SU-DHL-6 (cell line): ENCODE measurements at regions not wholly inside any gene's neighbourhood (a gene's known extent, or its start where the extent isn't known, plus 50 kb on each side); places are given as distances from the start of the nearest gene placed in this dataset.

Source experiments
- H2AFZ ChIP-seq: fragments of 200-600 bp; sonication (generic); 2 replicates; pipeline ENCODE4 v1.6.1; 2014; ENCODE audit warnings: low read depth, mild to moderate bottlenecking, moderate library complexity, mixed read lengths, antibody characterized with exemption, low read length; ENCODE audit not compliant: severe bottlenecking
- H3F3A ChIP-seq: fragments of 200-600 bp; shearing (Covaris generic); 2 replicates; pipeline ENCODE4 v1.6.0; 2016; ENCODE audit warnings: antibody characterized with exemption, mild to moderate bottlenecking; ENCODE audit not compliant: insufficient read depth
- H3K27ac ChIP-seq: fragments of 200-600 bp; sonication (generic); 2 replicates; pipeline ENCODE4 v1.5.1; 2016; ENCODE audit warnings: low read depth, mild to moderate bottlenecking, low read length, moderate library complexity, mixed read lengths
- H3K27me3 ChIP-seq: fragments of 200-600 bp; sonication (generic), shearing (Covaris generic); 2 replicates; pipeline ENCODE4 v1.6.0; 2014; ENCODE audit warnings: mild to moderate bottlenecking, low read length
- H3K36me3 ChIP-seq: fragments of 200-600 bp; sonication (generic); 2 replicates; pipeline ENCODE4 v1.6.1; 2014; ENCODE audit warnings: mild to moderate bottlenecking, low read length, mixed read lengths
- H3K4me2 ChIP-seq: fragments of 300-600, 200-600 bp; shearing (Covaris generic), sonication (generic); 2 replicates; pipeline ENCODE4 v1.6.0; 2014; ENCODE audit warnings: low read length, low read depth, mild to moderate bottlenecking; ENCODE audit not compliant: poor library complexity, severe bottlenecking
- H3K4me3 ChIP-seq: fragments of 200-600 bp; sonication (generic); 2 replicates; pipeline ENCODE4 v1.5.1; 2014; ENCODE audit warnings: antibody characterized with exemption, low read length, mild to moderate bottlenecking, mixed read lengths; ENCODE audit not compliant: insufficient read depth, poor library complexity, severe bottlenecking
- H3K79me2 ChIP-seq: fragments of 200-600 bp; sonication (generic); 2 replicates; pipeline ENCODE4 v1.6.1; 2014; ENCODE audit warnings: mild to moderate bottlenecking, low read length, moderate library complexity; ENCODE audit not compliant: insufficient read depth
- H3K9ac ChIP-seq: fragments of 200-600 bp; sonication (generic); 2 replicates; pipeline ENCODE4 v1.7.0; 2014; ENCODE audit warnings: mild to moderate bottlenecking, low read length
- H3K9me2 ChIP-seq: fragments of 200-600 bp; sonication (generic); replicated peaks from 2 replicates; pipeline ENCODE4 v1.6.1; 2014; ENCODE audit warnings: low read length; ENCODE audit not compliant: insufficient read depth
- H3K9me3 ChIP-seq: fragments of 200-600 bp; sonication (generic); 2 replicates; pipeline ENCODE4 v1.6.1; 2014; ENCODE audit warnings: low read length, mixed read lengths; ENCODE audit not compliant: insufficient read depth
- H4K20me1 ChIP-seq: fragments of 200-600 bp; sonication (generic); 2 replicates; pipeline ENCODE4 v1.6.1; 2014; ENCODE audit warnings: low read depth, mild to moderate bottlenecking, antibody characterized with exemption, low read length, moderate library complexity, mixed read lengths
- EZH2phosphoT487 ChIP-seq: fragments of 200-600 bp; sonication (generic), shearing (Covaris generic); conservative IDR thresholded peaks from 2 replicates; pipeline ENCODE4 v1.6.1; 2018; ENCODE audit warnings: mild to moderate bottlenecking, antibody characterized with exemption, low read length, moderate library complexity, mixed read lengths
- TF ChIP-seq, protein P1 (sequence below): fragments of 200-600 bp; sonication (generic); IDR thresholded peaks from one replicate; pipeline ENCODE4 v1.5.1; 2017; ENCODE audit warnings: antibody characterized with exemption, mild to moderate bottlenecking, low read length, moderate library complexity; ENCODE audit not compliant: insufficient read depth, poor library complexity, severe bottlenecking

DNA sequence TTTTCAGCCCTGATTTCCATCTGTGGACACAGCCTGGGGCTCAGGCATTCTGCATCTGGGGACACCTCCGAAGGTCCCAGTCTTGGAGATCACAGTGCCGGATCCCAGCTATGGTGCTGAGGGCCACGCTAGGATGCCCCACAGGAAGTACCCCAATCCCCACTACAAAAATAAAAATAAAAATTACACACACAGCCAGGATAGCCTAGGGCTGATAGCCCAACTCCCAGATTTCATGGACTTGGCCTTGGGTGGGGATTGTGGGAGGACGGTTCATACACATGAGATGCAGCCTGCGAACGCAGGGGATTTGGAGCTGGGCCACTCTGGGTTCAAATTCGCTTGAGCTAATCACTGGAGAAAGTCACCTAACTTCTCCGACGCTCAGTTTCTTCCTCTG is 237.7 kb downstream of the BUD13 start:
- H3K9ac ChIP-seq, result no peak overlapping the region
- H3K9me2 ChIP-seq, result no peaks in the 10 kb centered on the region
- H3K4me3 ChIP-seq, result no peak overlapping the region
- H3K9me3 ChIP-seq, result no peaks in the 10 kb centered on the region
- no peaks in the 10 kb centered on the region for H3K79me2 ChIP-seq
- no peaks in the 10 kb centered on the region for H3K27me3 ChIP-seq
- no peak overlapping the region for H3K4me2 ChIP-seq
- no peak overlapping the region for H2AFZ ChIP-seq
- H3K27ac ChIP-seq, result no peak overlapping the region
- no peaks in the 10 kb centered on the region for H4K20me1 ChIP-seq
- no peaks in the 10 kb centered on the region for H3F3A ChIP-seq
- no peaks in the 10 kb centered on the region for H3K36me3 ChIP-seq
- TF ChIP-seq, protein P1, sequence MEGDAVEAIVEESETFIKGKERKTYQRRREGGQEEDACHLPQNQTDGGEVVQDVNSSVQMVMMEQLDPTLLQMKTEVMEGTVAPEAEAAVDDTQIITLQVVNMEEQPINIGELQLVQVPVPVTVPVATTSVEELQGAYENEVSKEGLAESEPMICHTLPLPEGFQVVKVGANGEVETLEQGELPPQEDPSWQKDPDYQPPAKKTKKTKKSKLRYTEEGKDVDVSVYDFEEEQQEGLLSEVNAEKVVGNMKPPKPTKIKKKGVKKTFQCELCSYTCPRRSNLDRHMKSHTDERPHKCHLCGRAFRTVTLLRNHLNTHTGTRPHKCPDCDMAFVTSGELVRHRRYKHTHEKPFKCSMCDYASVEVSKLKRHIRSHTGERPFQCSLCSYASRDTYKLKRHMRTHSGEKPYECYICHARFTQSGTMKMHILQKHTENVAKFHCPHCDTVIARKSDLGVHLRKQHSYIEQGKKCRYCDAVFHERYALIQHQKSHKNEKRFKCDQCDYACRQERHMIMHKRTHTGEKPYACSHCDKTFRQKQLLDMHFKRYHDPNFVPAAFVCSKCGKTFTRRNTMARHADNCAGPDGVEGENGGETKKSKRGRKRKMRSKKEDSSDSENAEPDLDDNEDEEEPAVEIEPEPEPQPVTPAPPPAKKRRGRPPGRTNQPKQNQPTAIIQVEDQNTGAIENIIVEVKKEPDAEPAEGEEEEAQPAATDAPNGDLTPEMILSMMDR, result no peak
- no peak for TF ChIP-seq EZH2phosphoT487

DNA sequence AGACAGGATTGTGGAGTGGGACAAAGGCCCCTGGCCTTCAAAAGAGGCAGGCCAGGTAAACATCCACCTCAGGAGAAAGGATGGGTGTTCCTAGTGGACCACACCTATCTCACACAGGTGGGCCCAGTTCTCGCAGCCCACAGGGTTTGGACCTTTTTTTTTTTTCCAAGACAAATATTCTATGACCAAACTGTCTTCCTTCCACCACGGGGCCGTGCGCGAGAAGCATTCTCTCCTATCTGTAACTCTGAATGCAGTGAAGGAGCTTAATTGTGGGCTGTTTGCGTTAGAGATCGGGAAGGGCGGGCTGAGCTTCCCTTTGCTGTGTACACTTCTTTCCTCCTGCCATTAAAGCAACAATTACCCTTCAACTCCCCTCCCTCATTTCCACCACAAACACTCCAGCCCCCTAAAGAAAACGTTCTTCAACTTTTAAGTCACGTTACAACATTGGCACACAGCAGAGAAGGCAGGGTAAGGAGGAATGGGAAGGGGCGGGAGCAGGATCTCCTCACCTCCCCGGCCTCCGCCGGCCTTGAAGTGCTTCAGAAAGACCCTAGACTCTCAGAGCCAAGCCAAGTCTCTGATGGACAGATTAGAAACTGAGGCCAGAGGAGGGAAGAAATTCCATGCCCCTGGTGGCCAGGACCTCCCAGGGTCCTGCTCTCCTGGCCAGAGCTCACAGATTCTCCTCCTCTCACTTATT is 238.4 kb downstream of the BUD13 start:
- Histone ChIP-seq H2AFZ (no peak overlapping the region), H3K27me3 (no peaks in the 10 kb centered on the region), H3K79me2 (no peaks in the 10 kb centered on the region), H3K9me2 (no peaks in the 10 kb centered on the region), H4K20me1 (no peaks in the 10 kb centered on the region), H3K9ac (no peak overlapping the region), H3K27ac (no peak overlapping the region), H3K4me3 (no peak overlapping the region), H3K9me3 (no peaks in the 10 kb centered on the region), H3K36me3 (no peaks in the 10 kb centered on the region), H3F3A (no peaks in the 10 kb centered on the region), H3K4me2 (no peak overlapping the region)
- TF ChIP-seq, protein P1, result no peak
- no peak for TF ChIP-seq EZH2phosphoT487

DNA sequence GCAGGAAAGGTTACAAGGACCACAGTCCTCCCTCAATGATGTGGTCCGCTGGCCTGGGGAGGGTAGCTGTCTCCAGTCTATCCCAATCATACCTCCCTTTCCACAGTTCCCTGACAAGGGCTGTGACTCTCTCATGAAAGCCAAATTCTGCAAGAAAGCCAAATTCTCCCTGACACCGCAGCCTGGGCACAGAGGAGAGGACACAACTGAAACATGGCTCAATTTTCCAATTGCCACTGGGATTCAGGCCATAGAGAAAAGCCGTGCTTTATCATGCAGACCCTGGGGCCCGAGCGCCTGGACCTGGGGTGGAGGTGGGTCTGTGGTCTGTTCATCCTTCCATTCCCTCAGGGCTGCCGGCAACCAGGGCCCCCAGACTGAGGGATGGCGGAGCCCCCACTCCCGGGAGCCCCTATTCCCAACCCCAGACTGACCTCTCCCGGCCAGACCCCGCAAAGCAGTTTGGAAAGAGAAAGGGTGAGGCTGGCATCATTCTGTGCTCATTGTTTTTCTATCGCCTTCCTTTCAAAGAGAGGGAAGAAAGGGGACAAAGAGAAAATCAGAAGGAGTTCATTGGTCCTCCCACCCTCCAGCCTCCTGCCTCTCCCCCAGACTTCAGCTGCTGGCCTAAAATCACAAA is 239.5 kb downstream of the BUD13 start:
- Histone ChIP-seq H2AFZ (no peak overlapping the region), H4K20me1 (no peaks in the 10 kb centered on the region), H3K4me2 (no peak overlapping the region), H3K27me3 (no peaks in the 10 kb centered on the region), H3K27ac (no peak overlapping the region), H3K9me2 (no peaks in the 10 kb centered on the region), H3K4me3 (no peak overlapping the region), H3K9ac (no peak overlapping the region), H3K9me3 (no peaks in the 10 kb centered on the region), H3F3A (no peaks in the 10 kb centered on the region), H3K36me3 (no peaks in the 10 kb centered on the region), H3K79me2 (no peaks in the 10 kb centered on the region)
- TF ChIP-seq EZH2phosphoT487, result no peak
- TF ChIP-seq, protein P1, result no peak
